A549 (cell line): ENCODE measurements at regions not wholly inside any gene's neighbourhood (a gene's known extent, or its start where the extent isn't known, plus 50 kb on each side); places are given as distances from the start of the nearest gene placed in this dataset.

Source experiments
- CEBPB ChIP-seq, 2 experiments: fragments of >200 bp in 1 of 2; sonication (Bioruptor Twin) in 1 of 2; formaldehyde crosslinking in 1 of 2; IDR thresholded peaks; 2 replicates each; pipeline ENCODE4 v1.6.1; 2012 to 2016
- CTCF ChIP-seq: fragments of >200 bp; sonication (Bioruptor Twin); formaldehyde crosslinking; IDR thresholded peaks from 3 replicates; pipeline ENCODE4 v1.5.1; 2016
- ESRRA ChIP-seq: fragments of 150-350 bp; IDR thresholded peaks from 2 replicates; pipeline ENCODE4 v1.6.1; 2014; ENCODE audit warnings: mild to moderate bottlenecking, low read length, borderline replicate concordance
- FOSL2 ChIP-seq, 2 experiments: fragments of 450-650 bp in 1 of 2; fragments of >200 bp in 1 of 2; sonication (Bioruptor Twin) in 1 of 2; formaldehyde crosslinking; IDR thresholded peaks; 2 replicates each; pipeline versions ENCODE4 v1.5.0 to v1.6.1; 2016 to 2020; ENCODE audit warnings: mild to moderate bottlenecking in 1 of 2, moderate library complexity in 1 of 2
- KDM5A ChIP-seq: fragments of 200-600 bp; sonication (generic); IDR thresholded peaks from 2 replicates; pipeline ENCODE4 v1.6.1; 2016; ENCODE audit warnings: antibody characterized with exemption, mild to moderate bottlenecking
- POLR2A ChIP-seq: IDR thresholded peaks from 2 replicates; pipeline ENCODE4 v1.6.1; 2012; ENCODE audit warnings: mild to moderate bottlenecking, low read length
- RAD21 ChIP-seq, 2 experiments: fragments of >200 bp in 1 of 2; sonication (Bioruptor Twin) in 1 of 2; formaldehyde crosslinking in 1 of 2; IDR thresholded peaks in 1 of 2; conservative IDR thresholded peaks in 1 of 2; 2 replicates in 1 of 2; 3 replicates in 1 of 2; pipeline ENCODE4 v1.6.1; 2012 to 2018; ENCODE audit warnings: inconsistent platforms in 1 of 2
- RNF2 ChIP-seq: fragments of 200-600 bp; sonication (generic); IDR thresholded peaks from 2 replicates; pipeline ENCODE4 v1.6.1; 2016; ENCODE audit warnings: low read depth, mild to moderate bottlenecking, antibody characterized with exemption, moderate library complexity, borderline replicate concordance
- USF2 ChIP-seq: fragments of 450-650 bp; IDR thresholded peaks from 2 replicates; pipeline ENCODE4 v1.6.1; 2014; ENCODE audit warnings: antibody characterized with exemption

GRCh38 chrX:137227151-137227550 lies 193.4 kb upstream of the GPR101 start:
- TF ChIP-seq CTCF (no peak), KDM5A (no peak), RAD21 (conservative IDR thresholded peaks at IDR 0.05 in 1 of 2, IDR thresholded peaks at IDR 0.05 in 1 of 2) (no peak), USF2 (no peak), CEBPB (IDR thresholded peaks at IDR 0.05) (no peak), RNF2 (no peak), ESRRA (no peak), POLR2A (no peak), FOSL2 (IDR thresholded peaks at IDR 0.05) (no peak), FOSL2 (CRISPR knock-in tag; IDR thresholded peaks at IDR 0.05) (no peak)
